Pancreas (tissue), 10 donors: ENCODE measurements at regions not wholly inside any gene's neighbourhood (a gene's known extent, or its start where the extent isn't known, plus 50 kb on each side); places are given as distances from the start of the nearest gene placed in this dataset.

Experiments used
- ATAC-seq, 4 donors: fragments of 200-7000 bp; cut with Tn5 transposase; one replicate each; pipeline versions ENCODE4 v1.8.0 to v1.9.1; 2020; ENCODE audit warnings: mild to moderate bottlenecking in 4 of 4, moderate library complexity in 4 of 4
- DNase-seq, 6 donors: peaks; one replicate each; pipeline ENCODE4 v3.0.0-alpha.2; 2020
- FAIRE-seq: peaks from 2 replicates; lab custom pipeline; 2012; peaks lifted over from hg19 to GRCh38; lab: Jason Lieb, UNC
- H3K27ac ChIP-seq, 4 donors: fragments of 200-600 bp; sonication (generic); 1 replicate in 3 of 4; 2 replicates in 1 of 4; pipeline versions ENCODE4 v1.5.0 to v1.8.0; 2020
- H3K27me3 ChIP-seq, 4 donors: fragments of 200-600 bp; one replicate each; pipeline ENCODE4 v1.8.0; 2021
- H3K36me3 ChIP-seq, 3 donors: fragments of 200-600 bp; sonication (generic) in 1 of 3; one replicate each; pipeline versions ENCODE4 v1.5.0 to v1.8.0; 2020 to 2021
- H3K4me1 ChIP-seq, 3 donors: fragments of 200-600 bp; one replicate each; pipeline ENCODE4 v1.8.0; 2021
- H3K4me3 ChIP-seq, 4 donors: fragments of 200-600 bp; sonication (generic) in 2 of 4; one replicate each; pipeline versions ENCODE4 v1.5.0 to v1.8.0; 2020 to 2021
- H3K9me3 ChIP-seq, 4 donors: fragments of 200-600 bp; one replicate each; pipeline ENCODE4 v1.8.0; 2021
- CTCF ChIP-seq, 4 donors: fragments of 200-600 bp; sonication (generic) in 3 of 4; IDR thresholded peaks; one replicate each; pipeline versions ENCODE4 v1.5.0 to v1.8.0; 2021; ENCODE audit warnings: antibody characterized with exemption in 4 of 4
- WGBS, 2 donors: extraction: QIAGEN DNeasy Blood & Tissue Kit; methylation state at CpG; one replicate each; pipeline ENCODE4 v1.1.7; 2013; 5-methylcytosine and 5-hydroxymethylcytosine counted together
- intact Hi-C, 3 donors: fragments of 100-400 bp; cut with DNase I; formaldehyde crosslinking; loops; one replicate each; pipeline versions ENCODE4 v1.11.1 to v1.14.2; 2022
- donor health status: healthy with polysubstance abuse.
- donor health status: DM: no; HTN: no; CAD: no; lungs with moderate emphysema.
- donor health status: DM: no; HTN: no; CAD: no.
- donor health status: control.
- donor health status: control.
- donor health status: Bipolar disorder and iron deficiency.
- donor health status: DM: yes; HTN: yes; CAD: no.
- donor health status: DM: no; HTN: no; CAD: no.
- donor health status: DM: no; HTN: no; CAD: no.
- donor health status: DM: yes; HTN: yes; CAD: no.

- intact Hi-C loops, result loop anchor here in 2 of 3 donors (5.0 to 10.0 kb wide), 3 partner anchors 268 to 821 kb away; no protein-coding TSS in a partner anchor
- Histone ChIP-seq H3K9me3 (no peaks in the 10 kb centered on the region), H3K4me3 (no peak overlapping the region), H3K27me3 (no peaks in the 10 kb centered on the region), H3K36me3 (no peaks in the 10 kb centered on the region), H3K4me1 (peaks cover 0 to 9% (median 8%) of the 10 kb centered on the region in 3 donors), H3K27ac (no peak overlapping the region)
- no peak for TF ChIP-seq CTCF (IDR thresholded peaks at IDR 0.05)
- no peak for FAIRE-seq
- ATAC-seq, result no peak
- DNase-seq, result no peak
- WGBS, 2 donors, result 83 to 84% methylated on average over 7 of the region's 7 CpGs
These were observed 158.8 kb downstream of the KLF13 start for GRCh38 chr15:31485431-31485830.

GRCh38 chr15:31485911-31486461 lies 159.4 kb downstream of the KLF13 start:
- WGBS, 2 donors, result 93 to 94% methylated on average over 14 of the region's 14 CpGs
- FAIRE-seq, result no peak
- no peak overlapping the region for H3K4me3 ChIP-seq

GRCh38 chr15:31486506-31486905 lies 159.9 kb downstream of the KLF13 start:
- ATAC-seq (no peak), FAIRE-seq (no peak), DNase-seq (no peak)
- Histone ChIP-seq H3K36me3 (no peaks in the 10 kb centered on the region), H3K27me3 (no peaks in the 10 kb centered on the region), H3K4me3 (no peak overlapping the region), H3K4me1 (peaks cover 0 to 9% (median 8%) of the 10 kb centered on the region in 3 donors), H3K9me3 (no peaks in the 10 kb centered on the region), H3K27ac (no peak overlapping the region)
- WGBS, 2 donors, result 84% methylated on average over 11 of the region's 11 CpGs
- no peak for TF ChIP-seq CTCF (IDR thresholded peaks at IDR 0.05)
- intact Hi-C loops, result loop anchor here in 2 of 3 donors (5.0 to 10.0 kb wide), 3 partner anchors 269 to 822 kb away; no protein-coding TSS in a partner anchor

More at GRCh38 chr15:31485911-31486461, 159.4 kb downstream of the KLF13 start:
- ATAC-seq, result no peak
- Histone ChIP-seq H3K4me1 (peaks cover 0 to 9% (median 8%) of the 10 kb centered on the region in 3 donors), H3K27ac (no peak overlapping the region), H3K36me3 (no peaks in the 10 kb centered on the region), H3K27me3 (no peaks in the 10 kb centered on the region), H3K9me3 (no peaks in the 10 kb centered on the region)
- no peak for TF ChIP-seq CTCF (IDR thresholded peaks at IDR 0.05)
- intact Hi-C loops, result loop anchor here in 2 of 3 donors (5.0 to 10.0 kb wide), 3 partner anchors 269 to 821 kb away; no protein-coding TSS in a partner anchor
- DNase-seq, result no peak

GRCh38 chr15:31486906-31487695 lies 160.5 kb downstream of the KLF13 start:
- intact Hi-C loops, result loop anchor here in 2 of 3 donors (5.0 to 10.0 kb wide), 3 partner anchors 270 to 822 kb away; no protein-coding TSS in a partner anchor
- no peaks in the 10 kb centered on the region for H3K36me3 ChIP-seq
- no peaks in the 10 kb centered on the region for H3K9me3 ChIP-seq
- FAIRE-seq (no peak), DNase-seq (no peak), ATAC-seq (no peak)
- H3K27ac ChIP-seq, result no peak overlapping the region
- TF ChIP-seq CTCF (IDR thresholded peaks at IDR 0.05), result no peak
- H3K4me3 ChIP-seq, result no peak overlapping the region
- peaks cover 0 to 9% (median 8%) of the 10 kb centered on the region in 3 donors for H3K4me1 ChIP-seq
- H3K27me3 ChIP-seq, result no peaks in the 10 kb centered on the region
- 87 to 91% methylated on average over 19 of the region's 19 CpGs for WGBS, 2 donors
